RCC 7860 (cell line): ENCODE measurements at regions not wholly inside any gene's neighbourhood (a gene's known extent, or its start where the extent isn't known, plus 50 kb on each side); places are given as distances from the start of the nearest gene placed in this dataset.

ENCODE experiments used
- DNase-seq: peaks from one replicate; pipeline ENCODE4 v3.0.0-alpha.2; 2015; ENCODE audit warnings: low spot score
- FAIRE-seq: peaks from 2 replicates; lab custom pipeline; 2012; peaks lifted over from hg19 to GRCh38; lab: Jason Lieb, UNC

DNA sequence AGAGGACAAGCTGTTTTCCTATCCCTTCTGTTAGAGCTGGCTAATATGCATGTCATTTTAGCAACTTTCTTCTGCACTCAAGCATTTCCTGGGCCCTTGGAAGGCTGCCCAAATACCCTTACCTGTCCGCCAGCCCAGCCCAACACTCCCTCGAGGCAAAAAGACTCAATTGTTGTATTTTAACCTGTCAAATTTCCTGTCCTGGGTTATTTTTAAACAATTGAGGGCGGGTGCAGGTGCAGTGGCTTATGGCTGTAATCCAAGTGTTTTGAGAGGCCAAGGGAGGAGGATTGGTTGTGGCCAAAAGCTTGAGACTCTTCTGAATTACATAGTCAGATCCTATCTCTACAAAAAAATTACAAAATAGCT lies 125.0 kb upstream of the ARHGAP28 start:
- no peak for FAIRE-seq
- no peak for DNase-seq

DNA sequence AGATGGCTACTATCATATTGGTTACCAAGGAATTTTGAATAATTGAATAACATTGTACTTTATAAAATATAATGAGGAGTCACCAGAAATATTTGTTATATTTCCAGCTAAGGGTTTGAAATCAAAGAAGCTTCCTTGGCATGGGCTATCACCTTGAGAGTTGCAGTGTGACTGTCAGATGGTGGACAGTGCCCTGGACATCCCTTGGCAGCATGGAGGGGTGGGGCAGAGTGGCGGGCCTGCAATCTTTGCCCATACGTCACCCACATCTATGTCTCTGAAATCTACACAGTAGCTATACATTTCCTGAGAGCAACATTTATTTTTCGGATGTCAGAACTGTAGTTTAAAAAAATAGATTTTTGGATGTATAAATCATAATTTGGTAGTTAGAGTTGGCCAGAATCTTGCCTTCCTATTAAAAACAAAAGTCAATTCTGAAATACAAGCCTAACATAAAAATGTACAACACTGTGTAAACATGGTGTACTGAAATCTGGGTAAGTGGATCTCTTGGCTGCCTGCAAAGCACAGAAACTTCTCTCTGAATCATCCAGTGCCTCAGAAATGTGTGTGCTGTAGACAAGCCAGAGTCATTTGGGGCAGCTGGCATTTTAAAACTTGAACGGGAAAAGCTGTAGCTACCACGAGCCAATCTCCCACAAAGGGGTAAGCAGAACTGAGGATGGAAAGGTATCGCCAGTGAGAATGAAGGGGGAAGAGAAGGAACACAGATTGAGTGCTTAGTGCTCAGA lies 124.2 kb upstream of the ARHGAP28 start:
- FAIRE-seq (no peak), DNase-seq (no peak)

DNA sequence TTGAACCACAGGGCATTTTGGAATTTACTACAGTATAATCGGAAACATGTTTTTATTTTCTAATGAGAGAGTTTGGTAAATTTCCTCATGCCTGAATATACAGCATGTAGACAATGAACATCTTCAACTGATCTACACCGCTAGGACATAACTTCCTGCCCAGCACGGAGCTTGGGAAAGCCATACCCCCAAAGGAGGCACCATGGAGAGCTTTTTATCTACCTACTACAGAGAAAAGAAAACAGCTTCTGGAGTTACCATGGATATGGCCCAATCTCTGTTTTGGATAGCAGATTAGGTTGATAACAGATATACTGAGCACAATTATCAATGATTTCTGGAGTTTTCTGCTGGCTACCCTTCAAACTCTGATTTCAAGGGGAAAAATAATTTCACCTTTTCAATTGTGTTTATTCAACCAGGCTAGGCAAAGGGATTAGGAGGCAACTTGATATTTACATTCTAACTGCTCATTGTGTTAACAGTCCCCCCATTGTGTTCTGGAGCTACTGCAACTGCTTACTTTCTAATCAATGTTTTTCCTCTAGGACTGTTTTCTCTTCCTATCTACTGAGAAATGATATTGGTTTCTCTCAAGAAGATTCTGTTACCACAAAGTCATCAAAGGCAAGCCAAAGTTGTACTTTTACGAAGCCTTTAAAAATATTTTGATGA lies 123.0 kb upstream of the ARHGAP28 start:
- DNase-seq: no peak
- no peak for FAIRE-seq

DNA sequence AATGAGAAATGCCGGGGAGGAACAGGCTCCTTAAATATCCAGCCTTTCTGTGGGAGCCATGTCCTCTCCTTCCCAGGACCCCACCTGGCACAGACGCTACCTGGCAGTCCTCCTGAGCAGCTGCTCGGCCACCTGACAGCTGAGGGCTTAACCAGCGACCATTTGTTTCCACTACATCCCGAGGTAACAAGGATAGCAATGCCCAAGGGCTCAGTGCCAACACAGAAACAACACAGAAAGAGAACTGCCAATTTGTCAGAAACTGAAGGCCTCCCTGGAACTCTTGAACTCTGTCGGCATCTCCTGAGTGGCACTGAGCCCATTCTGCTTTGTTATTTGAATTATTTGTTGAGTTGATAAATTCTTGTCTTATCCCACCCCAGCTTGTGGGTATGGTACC lies 122.2 kb upstream of the ARHGAP28 start:
- FAIRE-seq (no peak), DNase-seq (no peak)

DNA sequence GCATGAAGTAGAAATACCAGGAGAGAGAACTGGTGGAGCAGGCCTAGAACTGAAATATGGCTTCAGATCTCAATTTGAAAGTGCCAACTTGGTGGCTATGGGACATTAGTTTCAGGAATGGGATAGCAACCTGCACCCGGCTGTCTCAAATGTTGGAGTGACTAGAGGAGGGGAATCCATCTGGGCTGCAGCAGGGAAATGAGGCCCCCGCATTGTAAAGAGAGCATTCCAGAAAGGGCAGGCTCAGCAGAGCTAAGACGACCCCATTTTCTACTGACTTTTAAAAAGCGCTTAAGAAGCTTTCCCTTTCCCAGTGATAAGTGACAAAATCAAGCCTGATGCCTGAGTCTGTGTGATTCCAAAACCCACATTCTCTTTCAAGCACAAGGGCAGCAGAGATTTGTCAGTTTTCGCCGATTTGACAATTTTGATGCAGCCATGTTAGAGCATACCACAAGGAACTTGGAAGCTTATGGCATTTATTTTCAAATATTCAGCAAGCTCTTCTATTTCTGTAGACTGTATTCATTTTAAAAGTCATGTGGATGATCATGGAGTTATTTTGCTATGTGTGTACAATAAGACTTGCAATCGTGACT lies 119.8 kb upstream of the ARHGAP28 start:
- no peak for DNase-seq
- FAIRE-seq: no peak

DNA sequence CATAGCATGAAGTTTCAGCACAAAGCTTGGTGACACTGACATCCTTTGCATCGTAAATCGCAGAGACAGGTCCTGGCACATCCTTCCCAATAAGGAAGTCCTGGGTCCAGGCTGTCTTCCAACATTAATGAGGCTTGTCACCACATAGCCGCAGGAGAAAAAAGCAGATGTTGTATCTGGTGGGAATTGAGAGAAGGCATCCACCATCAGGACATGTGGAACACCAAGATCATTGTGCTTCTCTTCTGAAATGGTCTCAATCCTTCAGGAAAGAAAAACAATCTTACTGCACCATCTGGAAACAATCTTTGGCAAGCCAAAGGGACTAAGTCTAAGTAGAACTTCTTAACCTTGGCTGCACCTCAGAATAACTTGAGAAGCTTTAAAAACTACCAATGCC lies 119.0 kb upstream of the ARHGAP28 start:
- FAIRE-seq (no peak), DNase-seq (no peak)

DNA sequence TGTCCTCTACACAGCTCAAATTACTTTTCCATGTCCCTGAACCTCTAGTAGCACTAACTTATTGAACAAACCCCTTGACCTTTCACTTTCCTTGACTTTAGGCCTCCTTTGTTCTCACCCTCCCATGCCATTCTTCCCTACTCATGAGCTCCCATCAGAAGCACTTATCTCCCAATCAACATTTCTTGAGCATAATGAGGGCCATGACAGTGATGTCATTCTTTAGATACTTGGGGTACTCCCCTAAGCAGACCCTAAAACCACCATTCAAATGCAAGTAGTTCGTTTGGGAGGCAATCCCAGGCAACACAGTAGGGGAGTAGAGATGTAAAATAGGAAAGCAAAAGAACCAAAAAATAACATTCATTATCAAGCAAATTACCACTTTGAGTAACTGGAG lies 115.9 kb upstream of the ARHGAP28 start:
- DNase-seq (no peak), FAIRE-seq (no peak)

DNA sequence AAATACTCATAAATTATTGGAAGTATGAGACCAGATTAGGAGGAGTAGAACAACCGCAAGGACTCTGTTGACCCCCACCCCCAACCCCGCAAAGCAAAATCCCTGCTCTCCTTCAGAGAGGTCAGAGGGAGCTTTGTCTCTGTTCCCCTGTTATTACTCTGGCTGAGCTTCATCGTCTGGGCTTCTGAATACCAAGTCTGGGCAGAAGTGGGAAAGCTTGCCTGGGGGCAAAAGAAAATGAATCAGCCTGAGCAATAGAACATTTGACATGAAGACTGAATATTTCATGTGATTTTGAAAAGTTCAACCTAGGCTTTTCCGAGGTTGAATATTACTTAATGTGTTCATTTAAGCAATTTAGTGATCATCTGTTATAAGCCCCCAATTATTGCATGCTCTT lies 114.6 kb upstream of the ARHGAP28 start:
- FAIRE-seq: no peak
- DNase-seq: no peak

DNA sequence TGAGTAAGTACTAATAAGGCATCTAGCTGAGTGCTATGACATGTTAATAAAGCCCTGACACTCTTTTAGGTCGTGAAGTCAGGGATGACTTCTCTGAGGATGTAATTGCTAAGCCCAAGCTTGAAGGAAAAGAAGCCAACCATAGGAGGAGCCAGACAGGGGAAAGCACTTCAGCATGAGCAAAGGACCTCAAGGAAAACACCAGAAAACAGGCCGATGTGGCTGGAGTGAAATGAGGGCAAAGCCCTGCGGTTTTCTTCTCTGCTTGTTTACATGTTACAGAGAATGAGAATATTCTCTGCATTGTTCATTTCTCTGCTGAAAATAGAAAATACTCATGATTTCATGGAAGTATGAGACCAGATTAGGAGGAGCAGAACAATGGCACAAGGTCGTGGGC lies 112.5 kb upstream of the ARHGAP28 start:
- FAIRE-seq (no peak), DNase-seq (no peak)

DNA sequence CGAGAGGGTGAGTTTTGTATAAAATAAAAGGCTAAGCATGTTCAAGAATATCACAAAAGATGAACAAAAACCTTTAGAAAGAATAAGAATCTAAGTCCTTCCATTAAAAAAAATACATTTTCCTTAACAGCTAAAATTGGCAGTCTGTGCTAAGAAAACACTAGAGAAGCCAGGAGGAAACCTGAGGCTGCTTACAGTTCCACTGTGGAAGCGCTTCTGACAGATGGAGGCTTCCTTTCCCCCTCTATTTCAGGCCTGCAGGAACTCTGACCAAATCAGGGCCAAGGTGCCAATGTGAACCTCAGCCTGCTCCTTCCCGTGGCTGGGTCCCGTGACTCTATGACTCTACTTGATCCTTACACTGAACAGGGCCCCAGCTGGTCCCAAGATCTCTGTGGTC lies 108.1 kb upstream of the ARHGAP28 start:
- DNase-seq (no peak), FAIRE-seq (no peak)

DNA sequence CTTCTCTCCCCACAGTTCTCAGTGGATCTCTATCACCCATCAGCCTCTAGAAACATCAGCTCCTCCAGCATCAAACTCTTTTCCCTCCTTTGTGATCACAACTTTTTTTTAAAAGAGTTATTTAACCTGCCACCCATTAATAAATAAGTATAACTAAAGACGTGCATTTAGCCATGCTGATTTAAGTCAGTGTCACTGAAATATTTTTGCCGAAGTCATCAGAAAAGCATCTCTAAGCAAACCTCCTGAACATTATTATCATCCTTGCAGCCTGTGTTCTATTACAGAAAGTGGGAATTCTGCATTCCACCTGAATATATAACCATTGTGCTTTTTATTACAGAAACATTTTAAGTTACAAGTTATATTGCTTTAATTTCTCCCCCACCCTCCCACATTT lies 106.2 kb upstream of the ARHGAP28 start:
- no peak for DNase-seq
- FAIRE-seq: no peak

DNA sequence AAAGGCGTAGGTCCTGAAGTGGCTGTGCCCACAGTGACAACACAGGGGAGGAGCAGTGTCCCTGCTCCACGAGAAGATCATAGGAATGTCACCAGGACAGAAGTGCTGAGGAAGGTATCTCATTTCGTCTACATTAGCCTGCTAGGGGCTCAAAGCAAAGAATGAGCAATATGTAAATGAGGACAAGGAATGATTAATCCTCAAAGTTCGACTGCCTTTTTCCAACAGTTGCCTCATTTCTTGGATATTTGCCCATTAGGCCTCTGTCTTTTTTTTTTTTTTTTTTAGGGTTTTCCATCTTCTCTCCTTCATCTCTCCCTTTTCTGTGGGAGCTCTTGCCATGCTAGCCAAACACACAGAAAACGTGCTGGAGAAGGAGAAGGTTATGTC lies 105.2 kb upstream of the ARHGAP28 start:
- DNase-seq (peak; percentile 93), FAIRE-seq (no peak)

DNA sequence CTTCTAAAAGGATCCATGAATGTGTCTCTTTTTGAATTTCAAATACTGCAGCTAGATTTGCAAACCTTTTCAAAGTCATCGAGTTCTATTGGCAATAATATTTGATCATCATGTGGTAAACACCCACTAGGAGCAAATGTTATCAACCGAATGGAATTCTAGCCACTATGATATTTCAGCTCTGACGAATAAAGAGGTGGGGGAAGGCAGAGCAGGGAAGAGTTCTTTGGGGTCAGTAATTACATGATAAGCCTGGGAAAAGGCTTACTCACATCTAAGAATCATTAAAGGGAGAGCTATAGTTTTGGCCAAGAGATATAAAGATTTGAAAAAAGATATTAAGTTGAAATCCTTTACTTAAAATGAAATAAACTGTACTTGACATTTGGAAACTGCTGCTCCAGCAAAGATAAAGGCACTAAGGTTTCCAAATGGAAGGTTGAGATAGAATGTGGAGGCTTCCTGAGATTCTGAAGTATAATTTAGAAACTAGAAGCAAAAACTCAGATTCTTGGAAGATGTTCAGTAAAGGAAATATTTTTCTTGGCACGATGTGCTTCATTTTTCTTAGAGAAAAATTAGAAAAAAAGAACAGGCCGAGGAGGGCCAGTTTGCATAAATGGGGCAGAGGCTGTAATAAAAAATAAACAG lies 104.7 kb upstream of the ARHGAP28 start:
- DNase-seq: peak; percentile 90
- peak; percentile 90 for FAIRE-seq

DNA sequence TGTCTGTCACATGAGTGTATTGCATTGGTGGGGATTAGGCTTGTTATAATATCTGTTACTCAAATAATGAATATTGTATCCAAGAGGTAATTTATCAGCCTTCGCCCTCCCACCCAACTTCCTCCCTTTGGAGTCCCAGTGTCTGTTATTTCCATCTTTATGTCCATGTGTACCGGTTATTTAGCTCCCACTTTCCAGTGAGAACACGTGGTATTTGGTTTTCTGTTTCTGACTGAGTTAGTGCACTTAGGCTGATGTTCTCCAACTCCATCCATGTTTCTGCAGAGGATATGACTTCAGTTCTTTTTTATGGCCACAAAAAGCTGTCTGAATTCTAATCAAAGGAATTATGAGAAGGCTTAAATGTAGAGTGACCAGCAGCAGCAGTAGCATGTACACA lies 104.0 kb upstream of the ARHGAP28 start:
- DNase-seq: no peak
- no peak for FAIRE-seq

DNA sequence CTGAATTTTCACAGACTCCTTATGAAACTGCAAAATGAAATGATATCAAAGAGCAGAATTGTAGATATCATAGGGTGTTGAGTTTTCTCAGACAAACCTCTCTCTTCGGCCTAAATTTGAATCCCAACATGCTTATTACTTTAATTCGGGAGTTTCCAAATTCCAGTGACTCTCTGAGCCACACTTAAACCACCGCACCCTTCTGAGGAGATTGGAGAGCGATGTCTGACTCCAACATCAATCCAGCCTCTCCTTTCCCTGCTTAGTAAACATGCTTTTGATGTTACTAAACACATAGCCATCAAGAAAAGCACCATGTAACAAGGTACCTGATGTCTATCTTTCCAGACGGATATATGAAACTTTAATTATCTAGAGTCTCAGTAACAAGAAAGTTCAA lies 103.1 kb upstream of the ARHGAP28 start:
- DNase-seq (no peak), FAIRE-seq (no peak)

DNA sequence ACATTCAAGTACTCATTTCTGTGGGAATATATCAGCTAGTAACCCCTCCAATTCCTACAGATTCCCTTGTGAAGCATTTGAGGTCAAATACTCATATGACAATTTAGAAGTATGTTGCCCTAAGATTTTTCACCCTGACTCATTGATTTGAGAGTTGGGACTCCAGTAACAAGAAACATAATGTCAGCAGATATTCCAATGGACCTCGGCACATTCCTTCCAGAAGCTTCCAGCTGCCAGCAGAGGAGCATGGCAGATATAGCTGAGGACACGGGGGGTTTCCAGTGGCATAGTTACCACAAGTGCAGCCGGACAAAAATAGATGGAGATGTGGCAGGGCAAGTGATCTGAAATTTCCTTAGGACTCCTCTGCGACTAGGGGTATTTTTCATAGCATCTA lies 101.9 kb upstream of the ARHGAP28 start:
- FAIRE-seq (peak; percentile 30), DNase-seq (peak; percentile 63)

DNA sequence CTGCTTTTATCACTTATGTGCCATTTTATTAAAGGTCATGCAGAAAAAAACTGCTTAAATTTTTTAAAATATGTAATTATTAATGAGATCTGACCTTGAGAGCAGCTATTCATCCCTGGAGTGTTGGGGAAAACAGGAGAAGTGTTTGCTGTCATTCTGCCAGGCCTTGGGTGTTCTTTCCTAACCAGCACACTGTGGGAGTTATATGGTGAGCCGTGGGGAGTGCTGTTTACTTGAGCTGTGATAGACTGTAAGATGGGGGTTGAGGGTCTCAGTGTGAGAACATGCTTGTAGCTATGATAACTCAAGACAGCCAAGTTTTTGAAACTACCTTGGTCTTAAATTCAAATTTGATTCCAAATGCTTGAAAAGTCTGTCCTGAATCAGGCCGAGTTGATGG lies 101.3 kb upstream of the ARHGAP28 start:
- FAIRE-seq: no peak
- DNase-seq: no peak

DNA sequence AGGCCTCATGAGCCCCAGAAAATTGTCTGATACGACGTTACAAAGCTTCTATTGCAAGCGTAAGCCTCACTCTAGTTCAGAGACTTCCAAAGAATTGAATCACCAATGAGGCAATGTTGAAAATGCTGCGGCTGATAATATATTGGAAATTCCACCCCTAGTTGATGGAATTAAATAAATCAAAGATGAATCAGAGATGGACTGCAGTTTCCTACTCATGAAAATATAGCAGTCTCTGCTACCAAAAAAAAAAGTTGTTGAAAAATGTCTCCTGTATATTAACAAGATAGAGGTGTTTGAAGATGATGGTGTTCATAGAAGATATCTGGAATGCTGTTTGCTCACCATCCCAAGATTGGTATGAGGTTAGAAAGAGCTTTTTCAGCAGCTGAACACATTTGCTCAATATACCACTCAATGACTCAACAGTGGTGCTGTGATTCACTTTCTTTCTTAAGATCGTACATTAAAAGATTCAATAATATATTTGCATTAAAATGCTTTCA lies 99.8 kb upstream of the ARHGAP28 start:
- DNase-seq (peak; percentile 81), FAIRE-seq (peak; percentile 86)

DNA sequence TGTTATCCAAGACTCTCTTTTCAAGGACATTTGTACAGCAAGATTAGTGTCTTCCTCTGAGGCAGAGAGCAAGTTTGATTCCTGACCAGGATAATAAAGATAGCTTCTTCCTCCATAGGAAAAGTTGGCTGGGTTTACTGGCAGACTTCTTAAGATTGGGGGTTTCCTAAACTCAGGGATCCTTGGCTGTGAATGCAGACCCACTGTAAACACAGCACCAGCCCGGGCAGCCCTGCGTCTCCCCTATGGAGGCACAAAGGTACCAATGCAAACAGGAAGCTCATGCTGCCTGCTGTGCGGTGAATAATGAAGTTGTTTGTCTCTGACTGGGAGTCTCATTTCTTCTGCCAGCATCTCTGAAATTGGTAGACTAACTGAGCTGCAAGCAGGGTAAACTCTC lies 96.2 kb upstream of the ARHGAP28 start:
- DNase-seq (no peak), FAIRE-seq (no peak)

DNA sequence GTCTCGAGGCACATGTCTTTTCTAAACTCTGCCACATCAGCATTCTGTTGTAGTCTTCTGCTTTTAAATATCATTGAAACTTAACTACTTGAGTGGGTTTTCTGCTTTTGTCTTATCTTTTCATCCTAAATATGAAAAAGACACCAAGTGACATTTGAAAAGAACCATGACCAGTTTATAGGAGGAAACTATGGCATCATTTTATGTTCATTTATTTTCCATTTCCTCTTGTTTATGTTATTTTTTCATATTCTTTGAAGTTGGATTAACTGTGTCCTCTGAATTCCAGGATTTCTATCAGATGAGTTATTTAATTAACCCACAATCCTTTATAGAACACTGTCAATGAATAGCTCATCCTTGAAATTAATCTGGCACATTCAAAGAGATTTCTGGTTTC lies 93.4 kb upstream of the ARHGAP28 start:
- FAIRE-seq (no peak), DNase-seq (no peak)

DNA sequence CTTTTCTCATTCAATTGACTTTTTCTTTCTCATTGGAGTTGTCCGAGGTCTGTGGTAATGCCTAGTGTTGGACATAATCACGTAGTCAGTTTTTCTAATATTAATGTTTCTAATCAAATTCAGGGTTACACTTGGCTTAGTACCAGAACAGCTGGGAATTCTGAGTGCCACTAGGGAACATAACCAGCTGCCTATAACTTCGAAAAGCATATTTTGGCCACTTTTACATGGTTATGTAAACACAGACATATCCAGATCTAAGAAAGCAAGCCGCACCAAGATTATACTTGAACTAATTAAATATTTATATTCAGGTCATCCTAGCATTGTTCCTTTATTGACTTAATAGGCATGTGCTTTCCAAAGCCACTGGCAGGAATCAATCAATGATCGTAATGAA lies 91.1 kb upstream of the ARHGAP28 start:
- FAIRE-seq: no peak

DNA sequence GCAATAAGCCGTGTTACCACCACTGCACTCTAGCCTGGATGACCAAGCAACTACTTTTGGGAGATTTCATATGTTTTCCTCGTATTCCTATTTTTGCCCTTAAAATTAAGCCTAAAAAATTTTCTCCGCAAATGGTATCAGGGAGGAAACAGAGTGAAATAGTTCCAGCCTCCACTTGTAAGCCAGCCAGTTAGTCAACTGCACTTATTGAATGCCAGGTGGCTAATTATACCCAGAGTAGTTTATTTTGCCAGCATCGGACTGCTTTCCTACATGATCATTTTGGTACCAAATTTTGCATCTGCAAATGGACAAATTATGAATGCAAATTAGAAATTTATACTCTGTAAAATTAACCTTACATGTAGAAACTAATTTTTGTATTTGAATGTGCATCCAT lies 90.2 kb upstream of the ARHGAP28 start:
- DNase-seq (no peak), FAIRE-seq (no peak)

More for the DNA sequence above, 91.1 kb upstream of the ARHGAP28 start:
- DNase-seq: no peak
